Neural progenitor cell (in vitro differentiated cells): ENCODE measurements at regions not wholly inside any gene's neighbourhood (a gene's known extent, or its start where the extent isn't known, plus 50 kb on each side); places are given as distances from the start of the nearest gene placed in this dataset.

ENCODE experiments used
- DNase-seq: peaks from one replicate; pipeline ENCODE4 v3.0.0-alpha.2; 2016; ENCODE audit warnings: low spot score
- H2AFZ ChIP-seq: fragments of 200-600 bp; sonication (generic); replicated peaks from 2 replicates; pipeline ENCODE4 v1.6.1; 2016; ENCODE audit warnings: antibody characterized with exemption
- H3F3A ChIP-seq: fragments of 200-600 bp; sonication (generic); 2 replicates; pipeline ENCODE4 v1.6.1; 2016; ENCODE audit warnings: antibody characterized with exemption, low read depth
- H3K27ac ChIP-seq: fragments of 200-600 bp; sonication (generic); 2 replicates; pipeline ENCODE4 v1.5.1; 2016; ENCODE audit warnings: mild to moderate bottlenecking
- H3K27me3 ChIP-seq: fragments of 200-600 bp; sonication (generic); 2 replicates; pipeline ENCODE4 v1.6.1; 2016; ENCODE audit warnings: mild to moderate bottlenecking, moderate library complexity
- H3K36me3 ChIP-seq: fragments of 200-600 bp; sonication (generic); 2 replicates; pipeline ENCODE4 v1.5.1; 2016
- H3K4me1 ChIP-seq: fragments of 200-600 bp; sonication (generic); 2 replicates; pipeline ENCODE4 v1.6.1; 2016; ENCODE audit warnings: mixed run types
- H3K4me2 ChIP-seq: fragments of 200-600 bp; sonication (generic); 2 replicates; pipeline ENCODE4 v1.6.1; 2016
- H3K4me3 ChIP-seq: fragments of 200-600 bp; sonication (generic); 2 replicates; pipeline ENCODE4 v1.5.1; 2016
- H3K79me2 ChIP-seq: fragments of 200-600 bp; sonication (generic); 2 replicates; pipeline ENCODE4 v1.6.1; 2016; ENCODE audit warnings: low read depth
- H3K9ac ChIP-seq: fragments of 200-600 bp; sonication (generic); 2 replicates; pipeline ENCODE4 v1.6.1; 2016
- H3K9me3 ChIP-seq: fragments of 200-600 bp; sonication (generic); 2 replicates; pipeline ENCODE4 v1.5.1; 2016; ENCODE audit warnings: low read depth
- H4K20me1 ChIP-seq: fragments of 200-600 bp; sonication (generic); 2 replicates; pipeline ENCODE4 v1.6.1; 2016; ENCODE audit warnings: low read depth
- H3K27ac Mint-ChIP-seq: 3 replicates; pipeline ENCODE4 v1.8.0; 2021; ENCODE audit warnings: mixed read lengths
- H3K27me3 Mint-ChIP-seq: 2 replicates; pipeline ENCODE4 v1.8.0; 2022; ENCODE audit warnings: low read depth, mild to moderate bottlenecking, inconsistent platforms, moderate library complexity, mixed read lengths; ENCODE audit not compliant: insufficient read depth
- H3K36me3 Mint-ChIP-seq: 3 replicates; pipeline ENCODE4 v1.8.0; 2021; ENCODE audit warnings: mixed read lengths
- H3K4me1 Mint-ChIP-seq: 3 replicates; pipeline ENCODE4 v1.8.0; 2021; ENCODE audit warnings: mixed read lengths
- H3K4me3 Mint-ChIP-seq: 3 replicates; pipeline ENCODE4 v1.8.0; 2021; ENCODE audit warnings: mild to moderate bottlenecking, moderate library complexity, mixed read lengths
- H3K9me3 Mint-ChIP-seq: 3 replicates; pipeline ENCODE4 v1.8.0; 2020; ENCODE audit warnings: mixed read lengths
- CTCF ChIP-seq: fragments of 200-600 bp; sonication (generic); IDR thresholded peaks from 2 replicates; pipeline ENCODE4 v1.5.1; 2017; ENCODE audit warnings: antibody characterized with exemption, mild to moderate bottlenecking
- EZH2 ChIP-seq: fragments of 200-600 bp; sonication (generic); IDR thresholded peaks from 2 replicates; pipeline ENCODE4 v1.6.1; 2017; ENCODE audit warnings: antibody characterized with exemption, mild to moderate bottlenecking, moderate library complexity
- EZH2phosphoT487 ChIP-seq: fragments of 200-600 bp; sonication (generic); IDR thresholded peaks from 2 replicates; pipeline ENCODE4 v1.6.1; 2017; ENCODE audit warnings: antibody characterized with exemption

- Mint-ChIP-seq H3K4me1 (peaks cover 31% of the 10 kb centered on the region), H3K27me3 (peaks cover 12% of the 10 kb centered on the region), H3K36me3 (peaks cover 3% of the 10 kb centered on the region), H3K27ac (no peak overlapping the region), H3K4me3 (no peak overlapping the region), H3K9me3 (peaks cover 20% of the 10 kb centered on the region)
- Histone ChIP-seq H4K20me1 (no peaks in the 10 kb centered on the region), H3K9me3 (peaks cover 3% of the 10 kb centered on the region), H3K9ac (no peak overlapping the region), H3K4me2 (no peak overlapping the region), H3F3A (peaks cover 14% of the 10 kb centered on the region), H3K4me1 (peaks cover 26% of the 10 kb centered on the region), H2AFZ (no peak overlapping the region), H3K27ac (no peak overlapping the region), H3K79me2 (no peaks in the 10 kb centered on the region), H3K4me3 (no peak overlapping the region), H3K36me3 (no peaks in the 10 kb centered on the region), H3K27me3 (no peaks in the 10 kb centered on the region)
- DNase-seq: no peak
- TF ChIP-seq EZH2phosphoT487 (no peak), CTCF (no peak), EZH2 (no peak)
Measured at GRCh38 chr2:15681089-15681885, 89.6 kb downstream of the DDX1 start.

- no peaks in the 10 kb centered on the region for H4K20me1 ChIP-seq
- H3K27me3 ChIP-seq: no peaks in the 10 kb centered on the region
- Mint-ChIP-seq H3K9me3 (peaks cover 20% of the 10 kb centered on the region), H3K27me3 (peaks cover 10% of the 10 kb centered on the region), H3K4me3 (no peak overlapping the region), H3K4me1 (peaks cover 23% of the 10 kb centered on the region), H3K27ac (no peak overlapping the region), H3K36me3 (peaks cover 3% of the 10 kb centered on the region)
- no peak overlapping the region for H3K4me3 ChIP-seq
- peaks cover 3% of the 10 kb centered on the region for H3K9me3 ChIP-seq
- no peaks in the 10 kb centered on the region for H3K36me3 ChIP-seq
- no peaks in the 10 kb centered on the region for H3K79me2 ChIP-seq
- no peak for DNase-seq
- no peak overlapping the region for H3K9ac ChIP-seq
- H2AFZ ChIP-seq: no peak overlapping the region
- no peak for TF ChIP-seq EZH2phosphoT487
- no peak for TF ChIP-seq CTCF
- no peak for TF ChIP-seq EZH2
- no peak overlapping the region for H3K4me2 ChIP-seq
- H3K4me1 ChIP-seq: peaks cover 19% of the 10 kb centered on the region
- peaks cover 10% of the 10 kb centered on the region for H3F3A ChIP-seq
- H3K27ac ChIP-seq: no peak overlapping the region
Measured at GRCh38 chr2:15682354-15682753, 90.7 kb downstream of the DDX1 start.

- Mint-ChIP-seq H3K4me1 (peaks cover 19% of the 10 kb centered on the region), H3K27me3 (peaks cover 6% of the 10 kb centered on the region), H3K36me3 (peaks cover 3% of the 10 kb centered on the region), H3K9me3 (peaks cover 15% of the 10 kb centered on the region), H3K4me3 (no peak overlapping the region), H3K27ac (peak overlapping the region; percentile 64)
- Histone ChIP-seq H3K9me3 (peaks cover 2% of the 10 kb centered on the region), H3K79me2 (no peaks in the 10 kb centered on the region), H3K9ac (no peak overlapping the region), H3K4me1 (peaks cover 12% of the 10 kb centered on the region), H3K27me3 (no peaks in the 10 kb centered on the region), H3K4me3 (no peak overlapping the region), H2AFZ (no peak overlapping the region), H3K4me2 (no peak overlapping the region), H3K27ac (no peak overlapping the region), H3K36me3 (no peaks in the 10 kb centered on the region), H4K20me1 (no peaks in the 10 kb centered on the region), H3F3A (no peaks in the 10 kb centered on the region)
- DNase-seq: peak; percentile 50
- TF ChIP-seq EZH2 (no peak), EZH2phosphoT487 (no peak)
Measured at GRCh38 chr2:15684161-15685039, 92.7 kb downstream of the DDX1 start.
